GM18505 (cell line): ENCODE measurements at regions not wholly inside any gene's neighbourhood (a gene's known extent, or its start where the extent isn't known, plus 50 kb on each side); places are given as distances from the start of the nearest gene placed in this dataset.

Source experiments
- ATAC-seq: cut with Tn5 transposase; IDR thresholded peaks from one replicate; pipeline ENCODE4 v1.9.1; 2021; ENCODE audit not compliant: unreplicated experiment
- POLR2A ChIP-seq: IDR thresholded peaks from 4 replicates; pipeline ENCODE4 v1.6.1; 2011; ENCODE audit warnings: borderline replicate concordance; ENCODE audit not compliant: insufficient read depth, insufficient read length; ENCODE audit errors: extremely low read depth

GRCh38 chr3:117550766-117551165 lies 841.2 kb downstream of the TUSC7 start:
- ATAC-seq: no peak
- no peak for TF ChIP-seq POLR2A

DNA sequence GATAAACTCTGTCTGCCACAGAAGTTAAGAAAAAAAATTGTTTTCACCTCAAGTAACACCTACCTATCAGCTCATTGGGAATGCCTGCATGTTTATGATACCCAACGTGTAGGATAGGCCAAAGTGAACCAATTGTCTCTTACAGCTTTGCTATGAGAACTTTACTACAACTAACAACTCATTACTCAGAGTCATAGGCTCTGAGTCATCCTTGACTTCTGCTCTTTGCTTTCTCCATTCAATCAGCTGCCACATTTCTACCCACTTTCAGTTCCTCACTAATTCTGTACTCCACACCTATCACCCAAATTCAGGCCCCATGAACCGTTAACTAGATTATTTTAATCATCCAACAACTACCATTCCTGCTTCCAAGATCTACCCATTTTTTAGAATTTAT lies 843.9 kb downstream of the TUSC7 start:
- no peak for TF ChIP-seq POLR2A
- peak; percentile 100 for ATAC-seq

GRCh38 chr3:117556646-117557407 lies 847.2 kb downstream of the TUSC7 start:
- ATAC-seq: no peak
- TF ChIP-seq POLR2A: no peak

GRCh38 chr3:117557464-117558090 lies 848.0 kb downstream of the TUSC7 start:
- no peak for TF ChIP-seq POLR2A
- ATAC-seq: no peak

DNA sequence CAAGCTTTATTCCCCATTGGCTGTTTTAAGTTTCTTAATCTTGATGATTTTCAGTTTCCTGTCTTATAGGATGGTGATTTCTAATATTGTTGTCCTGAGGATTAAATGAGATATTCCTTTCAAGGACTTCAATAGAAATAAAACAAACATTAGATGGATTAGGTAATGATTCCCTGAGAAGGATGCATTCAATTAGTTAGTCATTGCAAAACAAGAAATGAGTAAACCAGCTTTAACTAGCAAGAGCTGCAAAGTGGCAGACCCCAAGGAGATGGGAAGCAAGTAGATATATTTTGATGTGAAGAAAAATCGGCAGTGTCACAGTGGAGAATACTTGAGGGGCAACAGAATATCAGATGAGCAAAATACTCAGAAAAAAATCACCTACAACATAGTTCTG lies 849.1 kb downstream of the TUSC7 start:
- no peak for TF ChIP-seq POLR2A
- no peak for ATAC-seq

DNA sequence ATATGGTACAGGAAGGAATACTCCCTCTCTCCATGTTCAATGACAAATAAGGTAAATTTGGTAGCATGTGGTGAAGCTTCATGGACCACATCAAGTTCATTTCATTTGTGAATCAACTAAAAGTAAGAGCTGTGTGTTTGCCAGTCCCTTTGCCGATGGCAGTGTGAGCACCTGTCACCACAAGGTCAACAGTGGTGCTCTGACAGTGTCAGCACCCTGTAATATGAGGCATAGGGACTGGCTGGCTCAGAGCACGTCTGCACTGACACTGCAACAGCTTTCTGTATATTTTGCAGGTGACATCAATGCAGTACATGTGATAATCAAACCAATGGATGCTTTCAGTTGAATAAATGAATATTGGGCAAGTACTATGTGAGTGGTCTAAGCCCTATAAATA lies 852.4 kb downstream of the TUSC7 start:
- TF ChIP-seq POLR2A: no peak
- ATAC-seq: no peak

DNA sequence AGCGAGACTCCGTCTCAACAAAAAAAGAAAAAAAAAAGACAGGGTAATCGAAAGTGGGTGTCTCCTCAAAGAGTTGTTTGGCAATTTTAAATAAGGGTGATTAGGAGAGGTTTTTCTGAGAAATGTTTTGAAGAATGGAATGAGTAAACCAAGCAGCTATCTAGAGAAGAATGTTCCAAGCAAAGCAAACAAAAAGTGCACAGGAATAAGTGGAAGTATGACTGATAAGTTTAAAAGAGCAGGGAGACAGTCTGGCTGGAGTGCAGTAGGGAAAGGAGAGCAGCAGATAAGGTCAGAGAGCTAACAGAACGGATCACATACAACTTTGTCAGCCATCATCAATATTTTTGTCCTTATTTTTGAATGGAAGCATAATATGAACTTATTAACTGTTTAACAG lies 853.5 kb downstream of the TUSC7 start:
- no peak for ATAC-seq
- no peak for TF ChIP-seq POLR2A

- no peak for ATAC-seq
- TF ChIP-seq POLR2A: no peak
These were observed 856.2 kb downstream of the TUSC7 start for GRCh38 chr3:117565777-117566176.

DNA sequence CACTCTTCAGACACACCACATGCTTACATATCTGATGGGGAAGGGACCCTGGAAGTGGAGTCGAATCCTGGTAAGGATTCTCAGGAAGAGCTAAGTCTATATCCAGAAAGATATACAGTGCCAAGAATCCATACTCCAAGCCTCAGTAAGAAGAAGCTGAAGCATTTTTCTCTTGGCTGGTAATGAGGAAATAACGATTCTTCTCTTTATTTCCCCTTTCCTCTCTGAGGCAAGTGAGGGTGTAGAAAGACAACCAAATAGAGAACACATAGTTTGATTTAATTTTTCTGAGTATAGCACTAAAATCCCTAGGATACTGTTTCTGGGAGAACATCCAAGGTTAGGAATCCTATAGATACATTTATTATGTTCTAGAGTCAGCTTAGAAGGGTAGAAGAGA lies 857.3 kb downstream of the TUSC7 start:
- ATAC-seq: no peak
- no peak for TF ChIP-seq POLR2A

GRCh38 chr3:117567382-117567781 lies 857.8 kb downstream of the TUSC7 start:
- no peak for ATAC-seq
- TF ChIP-seq POLR2A: no peak

DNA sequence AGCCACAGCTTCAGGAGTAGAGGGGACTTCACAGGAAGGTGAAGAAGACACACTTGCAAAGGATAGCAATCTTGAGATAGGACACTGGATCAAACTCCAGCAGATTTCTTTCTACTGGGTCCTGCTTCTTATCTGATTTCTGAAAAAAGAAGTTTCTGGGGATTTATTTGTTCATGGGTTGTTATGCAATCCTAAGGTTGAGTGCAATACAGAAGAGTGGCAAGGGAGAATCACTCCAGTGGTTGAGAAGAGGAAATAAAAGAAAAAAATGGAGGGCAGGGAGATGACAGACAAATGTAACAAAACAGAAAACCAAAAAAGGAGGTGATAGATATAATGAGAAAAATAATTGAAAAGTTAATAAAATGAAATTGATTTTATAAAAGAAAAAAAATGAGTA lies 858.3 kb downstream of the TUSC7 start:
- ATAC-seq: no peak
- TF ChIP-seq POLR2A: no peak

DNA sequence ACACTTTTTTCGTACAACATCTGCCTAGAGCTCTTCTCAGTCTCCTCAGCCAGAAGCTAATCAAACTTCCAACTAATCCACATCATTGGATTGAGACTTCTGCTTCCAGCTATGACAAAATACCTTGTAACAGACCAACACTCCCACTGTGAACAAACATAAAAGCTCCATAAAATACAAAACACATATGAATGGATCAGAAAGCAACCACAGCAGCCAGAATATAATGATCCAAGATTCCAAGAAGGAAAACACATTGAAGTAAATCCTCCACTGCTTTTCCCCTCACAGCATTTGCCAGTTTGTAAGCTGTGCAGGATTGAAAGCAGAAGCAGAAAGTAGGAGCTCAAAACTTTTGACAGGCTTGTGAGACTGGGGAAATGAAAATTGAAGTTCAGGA lies 863.2 kb downstream of the TUSC7 start:
- no peak for TF ChIP-seq POLR2A
- ATAC-seq: no peak

DNA sequence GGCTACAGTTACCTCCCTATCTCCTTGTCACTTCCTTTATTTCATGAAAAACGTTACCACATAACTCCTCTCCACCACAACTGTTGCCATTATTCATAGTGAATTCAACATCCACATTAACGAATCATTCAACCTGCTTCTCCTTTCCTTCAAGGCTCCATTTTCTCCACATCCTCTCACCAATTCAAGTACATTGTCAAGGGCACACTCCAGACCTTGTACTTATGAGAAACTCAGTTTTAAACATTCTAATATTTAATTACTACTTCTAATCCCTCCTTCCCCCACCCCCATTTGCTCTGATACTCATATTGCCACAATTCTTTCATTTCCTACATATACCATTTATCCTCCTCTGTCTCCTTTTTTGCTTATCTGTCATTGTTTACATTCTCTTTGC lies 871.2 kb downstream of the TUSC7 start:
- ATAC-seq: no peak
- no peak for TF ChIP-seq POLR2A

GRCh38 chr3:117586161-117586560 lies 876.6 kb downstream of the TUSC7 start:
- no peak for TF ChIP-seq POLR2A
- ATAC-seq: no peak
